ENCODE measurements at regions not wholly inside any gene's neighbourhood (a gene's known extent, or its start where the extent isn't known, plus 50 kb on each side); places are given as distances from the start of the nearest gene placed in this dataset.
A peak's percentile ranks its signal among the peaks of the same experiment; 100 is the strongest.

DNA sequence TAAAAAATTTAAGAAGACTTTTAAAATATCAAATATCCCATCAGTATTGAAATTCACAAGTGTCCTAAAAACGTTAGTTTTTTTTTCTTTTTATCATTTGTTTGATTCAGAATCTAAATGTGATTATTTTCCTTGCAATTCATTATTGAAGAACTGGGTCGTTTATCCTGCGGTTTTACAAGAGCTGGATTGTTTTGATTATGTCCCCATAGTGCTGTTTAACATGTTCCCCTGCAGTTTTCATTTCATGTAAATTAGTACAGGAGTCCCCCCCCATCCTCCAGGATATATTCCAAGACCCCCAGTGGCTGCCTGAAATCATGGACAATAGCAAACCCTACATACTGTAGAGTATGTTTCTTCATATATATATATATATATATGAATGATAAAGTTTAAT, 105.7 kb downstream of the KCTD15 start (continued):
- TF ChIP-seq SMAD3 (CRISPR knock-in tag; IDR thresholded peaks at IDR 0.05; ENCODE audit: borderline replicate concordance) = no peak
- TF ChIP-seq, protein P1, sequence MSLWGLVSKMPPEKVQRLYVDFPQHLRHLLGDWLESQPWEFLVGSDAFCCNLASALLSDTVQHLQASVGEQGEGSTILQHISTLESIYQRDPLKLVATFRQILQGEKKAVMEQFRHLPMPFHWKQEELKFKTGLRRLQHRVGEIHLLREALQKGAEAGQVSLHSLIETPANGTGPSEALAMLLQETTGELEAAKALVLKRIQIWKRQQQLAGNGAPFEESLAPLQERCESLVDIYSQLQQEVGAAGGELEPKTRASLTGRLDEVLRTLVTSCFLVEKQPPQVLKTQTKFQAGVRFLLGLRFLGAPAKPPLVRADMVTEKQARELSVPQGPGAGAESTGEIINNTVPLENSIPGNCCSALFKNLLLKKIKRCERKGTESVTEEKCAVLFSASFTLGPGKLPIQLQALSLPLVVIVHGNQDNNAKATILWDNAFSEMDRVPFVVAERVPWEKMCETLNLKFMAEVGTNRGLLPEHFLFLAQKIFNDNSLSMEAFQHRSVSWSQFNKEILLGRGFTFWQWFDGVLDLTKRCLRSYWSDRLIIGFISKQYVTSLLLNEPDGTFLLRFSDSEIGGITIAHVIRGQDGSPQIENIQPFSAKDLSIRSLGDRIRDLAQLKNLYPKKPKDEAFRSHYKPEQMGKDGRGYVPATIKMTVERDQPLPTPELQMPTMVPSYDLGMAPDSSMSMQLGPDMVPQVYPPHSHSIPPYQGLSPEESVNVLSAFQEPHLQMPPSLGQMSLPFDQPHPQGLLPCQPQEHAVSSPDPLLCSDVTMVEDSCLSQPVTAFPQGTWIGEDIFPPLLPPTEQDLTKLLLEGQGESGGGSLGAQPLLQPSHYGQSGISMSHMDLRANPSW (CRISPR knock-in tag; conservative IDR thresholded peaks at IDR 0.05; ENCODE audit: low read depth) = no peak
- TF ChIP-seq NFATC4 (CRISPR knock-in tag; IDR thresholded peaks at IDR 0.05) = no peak

DNA sequence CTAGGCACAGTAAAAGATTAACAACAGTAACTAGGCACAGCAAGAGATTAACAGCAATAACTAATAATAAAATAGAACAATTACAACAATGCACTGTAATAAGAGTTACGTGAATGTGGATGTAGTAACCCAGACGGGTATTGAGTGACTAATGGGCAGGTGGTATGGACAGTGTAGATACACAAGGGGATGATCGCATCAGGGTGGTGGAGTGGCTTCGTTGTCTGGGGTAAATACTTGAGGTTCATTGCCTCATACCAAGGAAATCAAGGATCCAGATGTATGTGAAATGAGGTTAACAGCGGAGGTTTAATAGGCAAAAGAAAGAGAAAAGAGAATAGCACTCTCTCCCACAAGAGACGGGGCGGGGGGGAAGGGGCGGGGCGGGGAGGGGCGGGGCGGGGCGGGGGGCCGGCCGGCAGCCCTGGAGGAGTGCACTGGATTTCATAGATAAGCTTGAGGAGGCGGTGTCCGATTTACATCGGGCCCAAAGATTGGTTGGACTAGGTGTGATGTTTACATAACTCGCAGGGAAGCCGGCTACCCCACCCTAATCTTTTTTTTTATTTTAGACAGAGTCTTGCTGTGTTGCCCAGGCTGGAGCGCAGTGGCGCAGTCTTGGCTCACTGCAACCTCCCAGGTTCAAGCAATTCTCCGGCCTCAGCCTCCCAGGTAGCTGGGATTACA, 106.3 kb downstream of the KCTD15 start:
- ATAC-seq = no peak
- ChIA-PET POLR2A (no interaction called here), CTCF (no interaction called here)
- no peak for TF ChIP-seq ZNF671 (CRISPR knock-in tag; IDR thresholded peaks at IDR 0.05)
- TF ChIP-seq, protein P2, sequence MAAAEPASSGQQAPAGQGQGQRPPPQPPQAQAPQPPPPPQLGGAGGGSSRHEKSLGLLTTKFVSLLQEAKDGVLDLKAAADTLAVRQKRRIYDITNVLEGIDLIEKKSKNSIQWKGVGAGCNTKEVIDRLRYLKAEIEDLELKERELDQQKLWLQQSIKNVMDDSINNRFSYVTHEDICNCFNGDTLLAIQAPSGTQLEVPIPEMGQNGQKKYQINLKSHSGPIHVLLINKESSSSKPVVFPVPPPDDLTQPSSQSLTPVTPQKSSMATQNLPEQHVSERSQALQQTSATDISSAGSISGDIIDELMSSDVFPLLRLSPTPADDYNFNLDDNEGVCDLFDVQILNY (CRISPR knock-in tag; IDR thresholded peaks at IDR 0.05) = no peak
- peak; percentile 76; the same call in 1 of the 2 replicates for TF ChIP-seq ZNF121 (CRISPR knock-in tag; IDR thresholded peaks at IDR 0.05)
- H3K27ac Mint-ChIP-seq = no peak overlapping the region
- H3K36me3 Mint-ChIP-seq = peaks cover 13% of the 10 kb centered on the region
- peaks cover 11% of the 10 kb centered on the region for H3K27me3 Mint-ChIP-seq (ENCODE audit: low read depth)
- peaks cover 13% of the 10 kb centered on the region for H3K9me3 Mint-ChIP-seq
- H3K4me3 Mint-ChIP-seq = no peak overlapping the region
- H3K4me1 Mint-ChIP-seq = peaks cover 34% of the 10 kb centered on the region
- no peak for DNase-seq (ENCODE audit: low spot score)

DNA sequence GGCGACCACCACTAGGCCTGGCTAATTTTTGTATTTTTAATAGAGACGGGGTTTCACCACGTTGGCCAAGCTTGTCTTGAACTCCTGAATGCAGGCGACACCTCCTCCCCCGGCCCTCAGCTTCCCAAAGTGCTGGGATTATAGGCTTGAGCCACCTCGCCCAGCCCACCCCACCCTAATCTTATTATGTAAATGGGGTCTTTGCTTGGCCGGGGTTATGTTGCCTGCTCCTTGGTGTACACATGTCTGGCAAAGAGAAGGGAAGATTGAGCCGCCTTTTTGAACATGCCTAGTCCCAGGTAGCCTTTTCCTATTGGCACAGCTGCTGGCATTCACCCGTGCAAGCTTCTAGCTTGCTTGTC, 106.8 kb downstream of the KCTD15 start:
- Mint-ChIP-seq H3K4me3 (no peak overlapping the region), H3K27me3 (ENCODE audit: low read depth) (peaks cover 11% of the 10 kb centered on the region), H3K27ac (no peak overlapping the region), H3K36me3 (peaks cover 8% of the 10 kb centered on the region), H3K4me1 (peaks cover 39% of the 10 kb centered on the region), H3K9me3 (peaks cover 8% of the 10 kb centered on the region)
- ATAC-seq (no peak), DNase-seq (ENCODE audit: low spot score) (no peak)
- POLR2A ChIA-PET = no interaction called here
- TF ChIP-seq, protein P3, sequence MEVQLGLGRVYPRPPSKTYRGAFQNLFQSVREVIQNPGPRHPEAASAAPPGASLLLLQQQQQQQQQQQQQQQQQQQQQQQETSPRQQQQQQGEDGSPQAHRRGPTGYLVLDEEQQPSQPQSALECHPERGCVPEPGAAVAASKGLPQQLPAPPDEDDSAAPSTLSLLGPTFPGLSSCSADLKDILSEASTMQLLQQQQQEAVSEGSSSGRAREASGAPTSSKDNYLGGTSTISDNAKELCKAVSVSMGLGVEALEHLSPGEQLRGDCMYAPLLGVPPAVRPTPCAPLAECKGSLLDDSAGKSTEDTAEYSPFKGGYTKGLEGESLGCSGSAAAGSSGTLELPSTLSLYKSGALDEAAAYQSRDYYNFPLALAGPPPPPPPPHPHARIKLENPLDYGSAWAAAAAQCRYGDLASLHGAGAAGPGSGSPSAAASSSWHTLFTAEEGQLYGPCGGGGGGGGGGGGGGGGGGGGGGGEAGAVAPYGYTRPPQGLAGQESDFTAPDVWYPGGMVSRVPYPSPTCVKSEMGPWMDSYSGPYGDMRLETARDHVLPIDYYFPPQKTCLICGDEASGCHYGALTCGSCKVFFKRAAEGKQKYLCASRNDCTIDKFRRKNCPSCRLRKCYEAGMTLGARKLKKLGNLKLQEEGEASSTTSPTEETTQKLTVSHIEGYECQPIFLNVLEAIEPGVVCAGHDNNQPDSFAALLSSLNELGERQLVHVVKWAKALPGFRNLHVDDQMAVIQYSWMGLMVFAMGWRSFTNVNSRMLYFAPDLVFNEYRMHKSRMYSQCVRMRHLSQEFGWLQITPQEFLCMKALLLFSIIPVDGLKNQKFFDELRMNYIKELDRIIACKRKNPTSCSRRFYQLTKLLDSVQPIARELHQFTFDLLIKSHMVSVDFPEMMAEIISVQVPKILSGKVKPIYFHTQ (CRISPR knock-in tag; IDR thresholded peaks at IDR 0.05) = no peak
- CTCF ChIA-PET = no interaction called here

DNA sequence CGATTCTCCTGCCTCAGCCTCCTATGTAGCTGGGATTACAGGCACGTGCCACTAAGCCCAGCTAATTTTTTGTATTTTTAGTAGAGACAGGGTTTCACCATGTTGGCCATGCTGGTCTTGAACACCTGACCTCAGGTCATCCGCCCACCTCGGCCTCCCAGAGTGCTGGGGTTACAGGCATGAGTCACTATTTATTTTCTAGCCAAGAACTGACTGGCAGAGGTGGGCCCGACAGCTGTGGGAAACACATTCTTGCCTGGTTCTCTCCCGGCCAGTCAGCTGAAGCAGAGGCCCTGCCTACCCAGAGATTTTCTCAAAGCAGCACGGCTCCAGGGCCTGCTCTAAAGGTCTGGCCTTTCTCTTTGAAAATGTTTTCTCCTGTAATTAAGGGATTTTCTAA, 108.0 kb downstream of the KCTD15 start:
- DNase-seq (ENCODE audit: low spot score) = peak; percentile 45
- Mint-ChIP-seq H3K9me3 (no peaks in the 10 kb centered on the region), H3K27ac (peak overlapping the region; percentile 98), H3K4me1 (peaks cover 45% of the 10 kb centered on the region), H3K36me3 (no peaks in the 10 kb centered on the region; the same call in 1 of the 2 replicates), H3K27me3 (ENCODE audit: low read depth) (peaks cover 7% of the 10 kb centered on the region), H3K4me3 (peak overlapping the region; percentile 82)
- peak; percentile 5; the same call in 1 of the 2 replicates for ATAC-seq
- ChIA-PET POLR2A (interaction anchor here (0.7 to 2.0 kb wide), 2 partner anchors 20 to 1865 kb away, joined by 4 to 7 read pairs; no protein-coding TSS in a partner anchor), CTCF (interaction anchor here (0.7 to 0.8 kb wide), 3 partner anchors 45 to 137 kb away, joined by 3 to 5 read pairs (median 4); no protein-coding TSS in a partner anchor)
- TF ChIP-seq FOXJ3 (CRISPR knock-in tag; IDR thresholded peaks at IDR 0.05; ENCODE audit: borderline replicate concordance) = no peak
- no peak for TF ChIP-seq CREB1 (CRISPR knock-in tag; IDR thresholded peaks at IDR 0.05)
- TF ChIP-seq, protein P2 (CRISPR knock-in tag; IDR thresholded peaks at IDR 0.05) = no peak
- TF ChIP-seq NFYB (CRISPR knock-in tag; conservative IDR thresholded peaks at IDR 0.05; ENCODE audit: low read depth) = no peak
- TF ChIP-seq, protein P4, sequence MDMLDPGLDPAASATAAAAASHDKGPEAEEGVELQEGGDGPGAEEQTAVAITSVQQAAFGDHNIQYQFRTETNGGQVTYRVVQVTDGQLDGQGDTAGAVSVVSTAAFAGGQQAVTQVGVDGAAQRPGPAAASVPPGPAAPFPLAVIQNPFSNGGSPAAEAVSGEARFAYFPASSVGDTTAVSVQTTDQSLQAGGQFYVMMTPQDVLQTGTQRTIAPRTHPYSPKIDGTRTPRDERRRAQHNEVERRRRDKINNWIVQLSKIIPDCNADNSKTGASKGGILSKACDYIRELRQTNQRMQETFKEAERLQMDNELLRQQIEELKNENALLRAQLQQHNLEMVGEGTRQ (CRISPR knock-in tag; IDR thresholded peaks at IDR 0.05) = no peak
- TF ChIP-seq, protein P5, sequence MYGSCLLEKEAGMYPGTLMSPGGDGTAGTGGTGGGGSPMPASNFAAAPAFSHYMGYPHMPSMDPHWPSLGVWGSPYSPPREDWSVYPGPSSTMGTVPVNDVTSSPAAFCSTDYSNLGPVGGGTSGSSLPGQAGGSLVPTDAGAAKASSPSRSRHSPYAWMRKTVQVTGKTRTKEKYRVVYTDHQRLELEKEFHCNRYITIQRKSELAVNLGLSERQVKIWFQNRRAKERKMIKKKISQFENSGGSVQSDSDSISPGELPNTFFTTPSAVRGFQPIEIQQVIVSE (CRISPR knock-in tag; IDR thresholded peaks at IDR 0.05; ENCODE audit: borderline replicate concordance) = no peak
- no peak for TF ChIP-seq ZNF317 (CRISPR knock-in tag; IDR thresholded peaks at IDR 0.05; ENCODE audit: borderline replicate concordance, low read depth)
- TF ChIP-seq FOXP1 (CRISPR knock-in tag; IDR thresholded peaks at IDR 0.05; ENCODE audit: borderline replicate concordance) = no peak
- TF ChIP-seq RELA (CRISPR knock-in tag; IDR thresholded peaks at IDR 0.05; ENCODE audit: borderline replicate concordance) = no peak
- TF ChIP-seq TEAD4 (CRISPR knock-in tag; IDR thresholded peaks at IDR 0.05) = no peak
- TF ChIP-seq JUN (CRISPR knock-in tag; IDR thresholded peaks at IDR 0.05) = no peak
